Endodermal cell (in vitro differentiated cells): ENCODE measurements at regions not wholly inside any gene's neighbourhood (a gene's known extent, or its start where the extent isn't known, plus 50 kb on each side); places are given as distances from the start of the nearest gene placed in this dataset.

Experiments used
- DNase-seq: peaks from one replicate; pipeline ENCODE4 v3.0.0-alpha.2; 2017
- H3K27ac ChIP-seq: 2 replicates; pipeline ENCODE4 v1.5.1; 2013; ENCODE audit warnings: mild to moderate bottlenecking, low read depth, low read length, moderate library complexity
- H3K27me3 ChIP-seq: 2 replicates; pipeline ENCODE4 v1.6.1; 2013; ENCODE audit warnings: mild to moderate bottlenecking, low read length, moderate library complexity; ENCODE audit not compliant: insufficient read depth, control insufficient read depth, poor library complexity, severe bottlenecking
- H3K36me3 ChIP-seq: 2 replicates; pipeline ENCODE4 v1.7.0; 2013; ENCODE audit warnings: mild to moderate bottlenecking, low read length, moderate library complexity; ENCODE audit not compliant: control insufficient read depth, insufficient read depth
- H3K4me1 ChIP-seq: one replicate; pipeline ENCODE4 v1.7.0; 2013; ENCODE audit warnings: low read length; ENCODE audit not compliant: control insufficient read depth, insufficient read depth
- H3K4me3 ChIP-seq: 2 replicates; pipeline ENCODE4 v1.5.1; 2013; ENCODE audit warnings: mild to moderate bottlenecking, low read length, moderate library complexity
- H3K9ac ChIP-seq: 2 replicates; pipeline ENCODE4 v1.6.1; 2013; ENCODE audit warnings: mild to moderate bottlenecking, low read length, moderate library complexity; ENCODE audit not compliant: poor library complexity, severe bottlenecking; ENCODE audit errors: extremely low read depth
- H3K9me3 ChIP-seq: 2 replicates; pipeline ENCODE4 v1.6.1; 2013; ENCODE audit warnings: mild to moderate bottlenecking, low read length, moderate library complexity; ENCODE audit not compliant: control insufficient read depth
- H3K27ac Mint-ChIP-seq: 2 replicates; pipeline ENCODE4 v1.8.0; 2020; ENCODE audit warnings: mixed read lengths
- H3K27me3 Mint-ChIP-seq: 2 replicates; pipeline ENCODE4 v1.8.0; 2021; ENCODE audit warnings: mild to moderate bottlenecking, mixed read lengths; ENCODE audit not compliant: insufficient read depth
- H3K36me3 Mint-ChIP-seq: 2 replicates; pipeline ENCODE4 v1.8.0; 2020; ENCODE audit warnings: low read depth, mixed read lengths
- H3K4me1 Mint-ChIP-seq: 2 replicates; pipeline ENCODE4 v1.8.0; 2020; ENCODE audit warnings: mixed read lengths
- H3K4me3 Mint-ChIP-seq: 2 replicates; pipeline ENCODE4 v1.8.0; 2020; ENCODE audit warnings: mild to moderate bottlenecking, moderate library complexity, mixed read lengths
- H3K9me3 Mint-ChIP-seq: 2 replicates; pipeline ENCODE4 v1.8.0; 2020; ENCODE audit warnings: mild to moderate bottlenecking, mixed read lengths
- CTCF ChIP-seq: fragments of 200-600 bp; sonication (generic); conservative IDR thresholded peaks from 2 replicates; pipeline ENCODE4 v1.5.0; 2021; ENCODE audit warnings: antibody characterized with exemption, mild to moderate bottlenecking
- WGBS, 2 experiments: methylation state at CpG; one replicate each; pipeline versions ENCODE4 v1.1.5 to v1.1.7; 2013; ENCODE audit warnings: missing lambda C conversion rate in 2 of 2, mixed read lengths in 1 of 2; ENCODE audit not compliant: insufficient coverage in 1 of 2, insufficient read length in 1 of 2; 5-methylcytosine and 5-hydroxymethylcytosine counted together

GRCh38 chr11:104624021-104624420, 274.2 kb downstream of the CASP12 start:
- H3K9me3 Mint-ChIP-seq, result no peaks in the 10 kb centered on the region
- Histone ChIP-seq H3K27ac (no peak overlapping the region), H3K4me1 (no peaks in the 10 kb centered on the region), H3K9me3 (no peaks in the 10 kb centered on the region), H3K36me3 (no peaks in the 10 kb centered on the region), H3K4me3 (no peak overlapping the region), H3K9ac (no peak overlapping the region), H3K27me3 (no peaks in the 10 kb centered on the region)
- DNase-seq, result no peak
- no peaks in the 10 kb centered on the region for H3K36me3 Mint-ChIP-seq
- H3K4me3 Mint-ChIP-seq, result no peak overlapping the region
- H3K27me3 Mint-ChIP-seq, result no peaks in the 10 kb centered on the region
- no peak for TF ChIP-seq CTCF
- no peaks in the 10 kb centered on the region for H3K4me1 Mint-ChIP-seq
- H3K27ac Mint-ChIP-seq, result no peak overlapping the region

- no peak for DNase-seq
- H3K9me3 ChIP-seq, result no peaks in the 10 kb centered on the region
- H3K4me1 Mint-ChIP-seq, result no peaks in the 10 kb centered on the region
- 67% methylated on average over 1 of the region's 1 CpG; no CpG with 5 or more reads in 1 of the 2 experiments for WGBS, 2 experiments
- H3K36me3 Mint-ChIP-seq, result no peaks in the 10 kb centered on the region
- H3K9ac ChIP-seq, result no peak overlapping the region
- no peaks in the 10 kb centered on the region for H3K27me3 ChIP-seq
- H3K27me3 Mint-ChIP-seq, result no peaks in the 10 kb centered on the region
- TF ChIP-seq CTCF, result no peak
- no peak overlapping the region for H3K4me3 ChIP-seq
- H3K4me3 Mint-ChIP-seq, result no peak overlapping the region
- no peaks in the 10 kb centered on the region for H3K9me3 Mint-ChIP-seq
- H3K27ac Mint-ChIP-seq, result no peak overlapping the region
- H3K36me3 ChIP-seq, result no peaks in the 10 kb centered on the region
- no peak overlapping the region for H3K27ac ChIP-seq
- no peaks in the 10 kb centered on the region for H3K4me1 ChIP-seq
These were observed 274.7 kb downstream of the CASP12 start for GRCh38 chr11:104623518-104623917.

- no peak overlapping the region for H3K4me3 Mint-ChIP-seq
- H3K36me3 ChIP-seq, result no peaks in the 10 kb centered on the region
- no peak overlapping the region for H3K9ac ChIP-seq
- TF ChIP-seq CTCF, result no peak
- H3K27me3 Mint-ChIP-seq, result no peaks in the 10 kb centered on the region
- no peaks in the 10 kb centered on the region for H3K4me1 ChIP-seq
- no peak overlapping the region for H3K27ac Mint-ChIP-seq
- no peaks in the 10 kb centered on the region for H3K9me3 ChIP-seq
- H3K4me1 Mint-ChIP-seq, result no peaks in the 10 kb centered on the region
- H3K36me3 Mint-ChIP-seq, result peaks cover 8% of the 10 kb centered on the region
- WGBS, 2 experiments, result 92 to 100% methylated on average over 1 of the region's 1 CpG
- H3K27ac ChIP-seq, result no peak overlapping the region
- no peak for DNase-seq
- H3K27me3 ChIP-seq, result no peaks in the 10 kb centered on the region
- H3K4me3 ChIP-seq, result no peak overlapping the region
- H3K9me3 Mint-ChIP-seq, result peaks cover 10% of the 10 kb centered on the region
These were observed 277.3 kb downstream of the CASP12 start for GRCh38 chr11:104620991-104621390.
